Mucosa of rectum (tissue), 2 donors: ENCODE measurements at regions not wholly inside any gene's neighbourhood (a gene's known extent, or its start where the extent isn't known, plus 50 kb on each side); places are given as distances from the start of the nearest gene placed in this dataset.
"Not testable (repeated sequence)": the region's sequence is repeated elsewhere in the genome, so short reads cannot be mapped to it uniquely, and the experiment has no call there.

Source experiments
- H3K27ac ChIP-seq, 2 donors: one replicate each; pipeline ENCODE4 v1.7.0; 2013; ENCODE audit warnings: inconsistent platforms in 2 of 2, low read depth in 2 of 2, low read length in 2 of 2
- H3K27me3 ChIP-seq, 2 donors: one replicate each; pipeline ENCODE4 v1.7.0; 2013; ENCODE audit warnings: low read length in 2 of 2; ENCODE audit not compliant: control insufficient read depth in 2 of 2, insufficient read depth in 2 of 2
- H3K36me3 ChIP-seq, 2 donors: one replicate each; pipeline ENCODE4 v1.7.0; 2013; ENCODE audit warnings: low read length in 2 of 2; ENCODE audit not compliant: control insufficient read depth in 2 of 2, insufficient read depth in 2 of 2
- H3K4me1 ChIP-seq, 2 donors: one replicate each; pipeline ENCODE4 v1.7.0; 2013; ENCODE audit warnings: low read length in 2 of 2, mild to moderate bottlenecking in 1 of 2; ENCODE audit not compliant: control insufficient read depth in 2 of 2, insufficient read depth in 2 of 2
- H3K4me3 ChIP-seq, 2 donors: one replicate each; pipeline ENCODE4 v1.7.0; 2013; ENCODE audit warnings: low read length in 2 of 2
- H3K9ac ChIP-seq, 2 donors: one replicate each; pipeline ENCODE4 v1.7.0; 2013; ENCODE audit warnings: low read length in 2 of 2, low read depth in 1 of 2, mild to moderate bottlenecking in 1 of 2
- H3K9me3 ChIP-seq, 2 donors: one replicate each; pipeline ENCODE4 v1.7.0; 2013; ENCODE audit warnings: low read length in 2 of 2; ENCODE audit not compliant: control insufficient read depth in 2 of 2
- donor health status: healthy.
- donor health status: Normal muscosa, but diverticular disease.

- no peaks in the 10 kb centered on the region for H3K4me1 ChIP-seq
- no peaks in the 10 kb centered on the region for H3K36me3 ChIP-seq
- no peaks in the 10 kb centered on the region for H3K27me3 ChIP-seq
- no peaks in the 10 kb centered on the region for H3K9me3 ChIP-seq
- no peak overlapping the region for H3K9ac ChIP-seq
- H3K27ac ChIP-seq, result no peak overlapping the region
- H3K4me3 ChIP-seq, result no peak overlapping the region
Observed at GRCh38 chr2:190742431-190742830, 93.5 kb downstream of the NAB1 start.

DNA sequence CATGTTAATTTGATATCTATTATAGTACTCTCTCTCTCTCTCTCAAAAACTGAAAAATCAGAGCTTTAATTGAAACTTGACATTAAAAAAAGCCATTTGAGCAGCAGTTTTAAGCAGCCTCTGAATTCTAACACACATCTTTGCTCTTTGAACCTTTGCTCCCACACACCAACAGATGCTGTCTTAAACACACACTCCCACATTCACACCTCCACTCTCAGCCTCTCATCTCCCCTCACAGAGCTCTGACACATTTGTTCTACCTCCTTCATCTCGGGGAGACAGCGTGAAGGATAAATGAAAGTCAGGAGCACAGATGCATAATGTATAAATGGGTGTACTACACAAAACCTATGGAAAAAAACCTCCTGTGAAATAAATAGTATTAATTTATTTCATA lies 95.2 kb downstream of the NAB1 start:
- Histone ChIP-seq H3K36me3 (no peaks in the 10 kb centered on the region), H3K27me3 (no peaks in the 10 kb centered on the region), H3K4me1 (no peaks in the 10 kb centered on the region), H3K27ac (no peak overlapping the region), H3K9ac (no peak overlapping the region), H3K4me3 (no peak overlapping the region), H3K9me3 (no peaks in the 10 kb centered on the region)

DNA sequence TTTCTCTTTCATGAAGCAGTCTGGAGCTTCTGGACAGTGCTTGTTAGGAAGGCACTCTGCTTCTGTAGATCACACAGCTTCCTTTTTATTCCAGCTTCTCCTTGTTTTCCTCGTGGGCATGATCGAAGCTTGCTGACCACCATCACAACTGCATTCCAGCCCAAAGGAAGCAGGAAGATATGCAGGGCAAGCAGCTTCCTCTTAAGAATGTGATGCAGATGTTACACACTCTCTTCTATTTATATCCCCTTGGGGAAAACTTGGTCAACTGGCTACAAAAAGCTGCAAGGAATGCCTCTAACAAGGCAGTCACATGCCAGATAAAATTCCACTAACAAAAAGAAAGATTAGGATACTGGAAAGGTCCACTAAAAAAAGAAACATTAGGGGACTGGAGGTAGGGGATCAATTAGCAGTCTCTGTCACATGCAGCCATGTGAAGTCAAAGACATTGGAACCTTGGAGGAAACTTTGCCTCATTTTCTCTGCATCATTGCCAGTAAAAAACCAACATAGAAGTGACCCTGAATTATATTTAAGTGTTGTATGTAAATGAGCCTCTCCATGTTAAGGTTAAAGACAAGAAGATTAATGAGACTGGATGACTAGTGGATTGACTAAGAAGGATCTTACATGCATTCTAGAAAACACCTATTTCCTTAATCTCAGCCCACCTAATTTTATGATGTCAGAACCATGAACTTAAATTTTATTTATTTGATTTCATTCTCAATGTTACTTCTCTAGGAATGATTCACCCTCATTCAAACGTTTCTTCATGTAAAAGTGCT lies 98.3 kb downstream of the NAB1 start:
- Histone ChIP-seq H3K27ac (no peak overlapping the region), H3K9me3 (no peaks in the 10 kb centered on the region), H3K27me3 (no peaks in the 10 kb centered on the region), H3K4me1 (no peaks in the 10 kb centered on the region), H3K9ac (no peak overlapping the region), H3K36me3 (no peaks in the 10 kb centered on the region), H3K4me3 (no peak overlapping the region)

DNA sequence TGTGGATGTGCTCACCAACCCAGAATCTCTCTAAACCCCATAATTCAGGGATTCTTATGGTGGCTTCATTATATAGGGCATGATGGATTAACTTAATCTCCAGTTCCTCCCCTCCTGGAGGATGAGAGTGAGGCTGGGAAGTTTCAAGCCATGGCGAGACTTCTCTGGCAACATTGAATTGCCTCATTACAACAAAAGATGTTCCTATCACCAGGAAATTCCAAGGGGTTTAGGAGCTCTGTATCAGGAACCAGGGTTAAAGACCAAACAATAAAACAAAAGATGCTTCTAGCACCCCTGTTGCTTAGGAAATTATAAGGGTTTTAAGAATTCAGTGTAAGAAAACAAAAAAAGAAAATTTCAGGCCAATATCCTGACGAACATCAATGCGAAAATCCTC lies 100.1 kb downstream of the NAB1 start:
- Histone ChIP-seq H3K36me3 (no peaks in the 10 kb centered on the region), H3K9me3 (no peaks in the 10 kb centered on the region), H3K27ac (no peak overlapping the region), H3K4me3 (no peak overlapping the region), H3K27me3 (no peaks in the 10 kb centered on the region), H3K9ac (no peak overlapping the region), H3K4me1 (no peaks in the 10 kb centered on the region)

DNA sequence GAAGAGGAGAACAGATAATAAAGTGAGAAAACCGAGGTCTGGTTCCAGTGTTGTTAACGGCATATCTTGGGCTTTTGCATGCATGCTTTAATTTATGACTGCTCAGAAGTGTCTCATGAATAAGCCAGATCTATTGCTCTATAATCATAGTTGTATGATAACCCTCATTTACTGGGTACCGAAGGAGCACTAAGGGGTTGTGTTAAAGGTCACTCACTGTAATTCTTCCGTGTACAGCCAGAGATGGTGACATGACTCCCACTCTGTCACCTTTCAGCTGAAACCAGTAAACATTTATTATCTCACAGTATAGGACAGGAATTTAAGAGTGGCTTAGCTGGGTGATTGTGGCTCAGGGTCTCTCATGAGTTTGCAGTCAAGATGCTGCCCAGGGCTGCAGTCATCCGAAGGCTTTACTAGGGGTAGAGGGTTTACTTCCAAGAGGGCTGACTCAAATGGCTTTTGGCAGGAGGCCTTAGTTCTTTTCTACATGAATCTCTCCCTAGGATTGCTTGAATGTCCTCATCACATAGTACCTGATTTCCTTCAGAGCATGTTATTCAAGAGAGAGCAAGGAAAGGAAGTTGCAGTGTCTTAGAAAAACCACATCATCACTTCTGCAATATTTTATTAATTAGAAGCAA lies 107.0 kb downstream of the NAB1 start:
- no peak overlapping the region for H3K4me3 ChIP-seq
- H3K36me3 ChIP-seq, result no peaks in the 10 kb centered on the region
- H3K27ac ChIP-seq, result no peak overlapping the region
- no peak overlapping the region for H3K9ac ChIP-seq
- H3K9me3 ChIP-seq, result no peaks in the 10 kb centered on the region
- H3K27me3 ChIP-seq, result no peaks in the 10 kb centered on the region
- no peaks in the 10 kb centered on the region for H3K4me1 ChIP-seq

DNA sequence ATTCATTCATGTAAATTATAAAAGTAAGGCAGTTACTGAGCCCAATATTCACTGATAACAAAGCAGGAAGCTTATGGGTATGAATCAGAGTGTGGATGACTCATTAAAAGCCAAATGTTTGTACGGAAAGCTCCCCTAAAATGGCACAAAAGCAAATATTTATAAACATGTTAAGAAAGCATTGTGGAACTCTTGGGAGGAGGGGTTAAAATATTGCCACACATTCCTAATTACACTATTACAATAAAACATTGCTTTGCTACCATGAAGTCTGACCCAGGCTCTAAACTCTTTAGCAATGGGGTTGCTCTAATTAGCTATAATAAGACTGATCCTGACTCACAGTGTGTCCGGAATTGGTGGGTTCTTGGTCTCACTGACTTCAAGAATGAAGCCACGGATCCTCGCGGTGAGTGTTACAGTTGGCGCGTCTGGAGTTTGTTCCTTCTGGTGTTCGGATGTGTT lies 110.9 kb downstream of the NAB1 start:
- Histone ChIP-seq H3K36me3 (no peaks in the 10 kb centered on the region), H3K27ac (no peak overlapping the region), H3K4me3 (no peak overlapping the region)

GRCh38 chr2:190760353-190761150 lies 111.7 kb downstream of the NAB1 start:
- not testable (repeated sequence) for H3K27ac ChIP-seq

More for the DNA sequence above, 110.9 kb downstream of the NAB1 start:
- Histone ChIP-seq H3K27me3 (no peaks in the 10 kb centered on the region), H3K9ac (no peak overlapping the region), H3K4me1 (no peaks in the 10 kb centered on the region), H3K9me3 (no peaks in the 10 kb centered on the region)

GRCh38 chr2:190761216-190761615 lies 112.3 kb downstream of the NAB1 start:
- not testable (repeated sequence) for H3K9ac ChIP-seq, H3K4me3 ChIP-seq, H3K4me1 ChIP-seq, H3K36me3 ChIP-seq, H3K27ac ChIP-seq, H3K9me3 ChIP-seq, H3K27me3 ChIP-seq

More at GRCh38 chr2:190760353-190761150, 111.7 kb downstream of the NAB1 start:
- H3K4me1 ChIP-seq, H3K36me3 ChIP-seq, H3K9me3 ChIP-seq, H3K9ac ChIP-seq, H3K4me3 ChIP-seq, H3K27me3 ChIP-seq: not testable (repeated sequence)

GRCh38 chr2:190762566-190762965 lies 113.7 kb downstream of the NAB1 start:
- H3K36me3 ChIP-seq, result no peaks in the 10 kb centered on the region
- no peak overlapping the region for H3K27ac ChIP-seq
- H3K4me1 ChIP-seq, result no peaks in the 10 kb centered on the region
- no peak overlapping the region for H3K4me3 ChIP-seq
- no peak overlapping the region for H3K9ac ChIP-seq
- no peaks in the 10 kb centered on the region for H3K27me3 ChIP-seq
- H3K9me3 ChIP-seq, result no peaks in the 10 kb centered on the region

DNA sequence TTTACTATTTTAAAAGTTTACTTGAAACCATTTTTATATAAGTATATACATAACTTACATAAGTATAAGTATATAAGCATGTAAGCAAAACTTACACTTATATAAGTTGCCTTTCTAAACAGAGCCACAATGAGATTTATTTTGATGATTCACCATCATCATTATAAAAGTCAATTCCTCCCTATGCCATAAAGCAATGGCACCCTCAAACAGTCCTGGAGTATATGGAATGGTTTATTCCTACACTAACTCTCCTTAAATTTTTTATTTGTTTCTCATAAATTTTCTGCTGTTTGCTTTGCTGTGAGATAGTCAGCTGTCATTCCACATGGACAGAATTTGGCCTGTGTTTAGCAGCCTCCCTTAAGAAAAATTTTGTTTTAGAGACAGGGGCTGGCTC lies 114.2 kb downstream of the NAB1 start:
- Histone ChIP-seq H3K4me1 (no peaks in the 10 kb centered on the region), H3K9me3 (no peaks in the 10 kb centered on the region), H3K4me3 (no peak overlapping the region), H3K36me3 (no peaks in the 10 kb centered on the region), H3K27ac (no peak overlapping the region), H3K27me3 (no peaks in the 10 kb centered on the region), H3K9ac (no peak overlapping the region)
